Sigmoid colon (tissue), 6 donors: ENCODE measurements at regions not wholly inside any gene's neighbourhood (a gene's known extent, or its start where the extent isn't known, plus 50 kb on each side); places are given as distances from the start of the nearest gene placed in this dataset.

ENCODE experiments used
- DNase-seq: peaks from one replicate; pipeline ENCODE4 v3.0.0-alpha.2; 2019
- H3K27ac ChIP-seq, 4 donors: fragments of 200-600 bp; sonication (generic); one replicate each; pipeline ENCODE4 v1.5.1; 2016 to 2019; ENCODE audit warnings: mild to moderate bottlenecking in 1 of 4
- H3K27me3 ChIP-seq, 3 donors: fragments of 200-600 bp; sonication (generic); one replicate each; pipeline ENCODE4 v1.5.1; 2019; ENCODE audit warnings: mild to moderate bottlenecking in 1 of 3
- H3K36me3 ChIP-seq, 4 donors: fragments of 200-600 bp; sonication (generic); one replicate each; pipeline ENCODE4 v1.5.1; 2016 to 2019
- H3K4me1 ChIP-seq, 4 donors: fragments of 200-600 bp; sonication (generic); one replicate each; pipeline ENCODE4 v1.5.1; 2017 to 2019
- H3K4me3 ChIP-seq, 4 donors: fragments of 200-600 bp; sonication (generic); one replicate each; pipeline ENCODE4 v1.5.1; 2017 to 2019; ENCODE audit warnings: mild to moderate bottlenecking in 2 of 4, moderate library complexity in 1 of 4
- H3K9me3 ChIP-seq, 4 donors: fragments of 200-600 bp in 3 of 4; sonication (generic) in 3 of 4; one replicate each; pipeline versions ENCODE4 v1.5.1 to v1.6.1; 2013 to 2019
- CTCF ChIP-seq, 4 experiments: fragments of 450-650 bp in 3 of 4; fragments of 200-600 bp in 1 of 4; IDR thresholded peaks; one replicate each; pipeline ENCODE4 v1.5.1; 2016 to 2019; ENCODE audit warnings: antibody characterized with exemption in 4 of 4, mild to moderate bottlenecking in 3 of 4, moderate library complexity in 2 of 4
- EP300 ChIP-seq, 4 donors: sonication (generic); formaldehyde crosslinking; IDR thresholded peaks; one replicate each; pipeline ENCODE4 v1.6.1; 2017; ENCODE audit warnings: antibody characterized with exemption in 4 of 4
- POLR2A ChIP-seq, 2 donors: fragments of 450-650 bp; IDR thresholded peaks; one replicate each; pipeline ENCODE4 v1.6.1; 2016; ENCODE audit warnings: antibody characterized with exemption in 2 of 2, mild to moderate bottlenecking in 2 of 2, moderate library complexity in 2 of 2
- POLR2AphosphoS5 ChIP-seq, 4 donors: sonication (generic); formaldehyde crosslinking; IDR thresholded peaks; one replicate each; pipeline ENCODE4 v1.6.1; 2017; ENCODE audit warnings: antibody characterized with exemption in 4 of 4
- WGBS, 2 donors: extraction: QIAGEN DNeasy Blood & Tissue Kit; methylation state at CpG; one replicate each; pipeline ENCODE4 v1.1.7; 2013; 5-methylcytosine and 5-hydroxymethylcytosine counted together
- intact Hi-C: fragments of 100-400 bp; cut with DNase I; formaldehyde crosslinking; loops from one replicate; pipeline ENCODE4 v1.15.1; 2023
- donor health status: healthy with polysubstance abuse.
- donor health status: healthy.

DNA sequence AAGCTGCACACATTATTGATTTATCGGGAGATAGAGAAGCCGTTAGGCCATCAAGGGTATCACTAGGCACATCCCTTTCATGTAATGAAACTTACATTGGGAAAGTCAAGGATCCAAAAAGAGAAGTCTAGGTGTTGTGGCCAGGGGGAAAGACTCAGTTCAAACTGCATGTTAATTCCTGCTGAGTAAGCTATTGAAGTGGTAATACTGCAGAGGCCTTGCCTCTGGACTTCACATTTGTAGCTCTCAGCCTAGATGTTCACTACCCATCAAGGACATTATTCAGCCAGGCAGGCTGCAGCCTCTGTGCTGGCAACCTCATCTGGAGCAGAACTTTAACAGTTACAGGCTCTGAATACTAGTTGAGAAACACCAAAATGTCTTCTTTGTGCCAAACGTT is 2094.5 kb upstream of the AGA start:
- H3K27ac ChIP-seq: no peak overlapping the region
- H3K4me3 ChIP-seq: no peak overlapping the region
- no peak for TF ChIP-seq POLR2AphosphoS5 (IDR thresholded peaks at IDR 0.05)
- no peak for TF ChIP-seq EP300 (IDR thresholded peaks at IDR 0.05)
- TF ChIP-seq CTCF (IDR thresholded peaks at IDR 0.05): no peak
- no peak for TF ChIP-seq POLR2A (IDR thresholded peaks at IDR 0.05)
- WGBS, 2 donors: 69 to 74% methylated on average over 3 of the region's 3 CpGs
- no peak for DNase-seq
- no peaks in the 10 kb centered on the region for H3K4me1 ChIP-seq
- H3K27me3 ChIP-seq: no peaks in the 10 kb centered on the region
- H3K36me3 ChIP-seq: no peaks in the 10 kb centered on the region
- intact Hi-C loops: no loop called here
- H3K9me3 ChIP-seq: no peaks in the 10 kb centered on the region

GRCh38 chr4:179539641-179540040 is 2097.4 kb upstream of the AGA start:
- Histone ChIP-seq H3K27me3 (no peaks in the 10 kb centered on the region), H3K9me3 (peaks cover 0 to 3% (median 0%) of the 10 kb centered on the region in 4 donors), H3K4me1 (no peaks in the 10 kb centered on the region), H3K27ac (no peak overlapping the region), H3K4me3 (no peak overlapping the region), H3K36me3 (no peaks in the 10 kb centered on the region)
- TF ChIP-seq POLR2AphosphoS5 (IDR thresholded peaks at IDR 0.05) (no peak), POLR2A (IDR thresholded peaks at IDR 0.05) (no peak), EP300 (IDR thresholded peaks at IDR 0.05) (no peak), CTCF (IDR thresholded peaks at IDR 0.05) (no peak)
- intact Hi-C loops: no loop called here
- WGBS, 2 donors: 78 to 87% methylated on average over 3 of the region's 3 CpGs
- DNase-seq: no peak

- Histone ChIP-seq H3K4me1 (no peaks in the 10 kb centered on the region), H3K27ac (no peak overlapping the region), H3K27me3 (no peaks in the 10 kb centered on the region), H3K36me3 (no peaks in the 10 kb centered on the region), H3K9me3 (peaks cover 0 to 3% (median 0%) of the 10 kb centered on the region in 4 donors), H3K4me3 (no peak overlapping the region)
- intact Hi-C loops: no loop called here
- DNase-seq: no peak
- 88 to 90% methylated on average over 6 of the region's 6 CpGs for WGBS, 2 donors
- TF ChIP-seq CTCF (IDR thresholded peaks at IDR 0.05) (no peak), POLR2AphosphoS5 (IDR thresholded peaks at IDR 0.05) (no peak), POLR2A (IDR thresholded peaks at IDR 0.05) (no peak), EP300 (IDR thresholded peaks at IDR 0.05) (no peak)
Observed at GRCh38 chr4:179543771-179544170, 2101.5 kb upstream of the AGA start.

DNA sequence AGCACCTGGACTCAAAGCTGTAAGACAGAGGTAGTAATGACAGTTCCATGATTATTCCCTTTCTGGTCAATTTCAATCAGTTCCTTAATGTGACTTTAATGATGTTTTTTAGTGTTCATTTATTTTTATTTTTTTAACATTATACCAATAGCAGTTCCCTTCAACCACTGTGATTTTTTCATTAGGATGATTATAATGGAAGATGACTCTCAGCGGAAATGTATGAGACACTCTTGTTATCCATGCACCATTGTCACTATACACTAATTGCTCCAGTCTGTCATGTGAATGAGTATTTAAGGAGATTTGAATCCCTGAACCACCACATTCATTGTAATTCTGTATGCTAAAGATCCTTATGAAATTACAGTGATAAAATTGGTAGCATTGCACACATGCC is 2102.3 kb upstream of the AGA start:
- Histone ChIP-seq H3K27ac (no peak overlapping the region), H3K4me3 (no peak overlapping the region), H3K36me3 (no peaks in the 10 kb centered on the region), H3K4me1 (no peaks in the 10 kb centered on the region), H3K27me3 (no peaks in the 10 kb centered on the region), H3K9me3 (peaks cover 0 to 3% (median 0%) of the 10 kb centered on the region in 4 donors)
- TF ChIP-seq POLR2A (IDR thresholded peaks at IDR 0.05) (no peak), POLR2AphosphoS5 (IDR thresholded peaks at IDR 0.05) (no peak), EP300 (IDR thresholded peaks at IDR 0.05) (no peak), CTCF (IDR thresholded peaks at IDR 0.05) (no peak)
- intact Hi-C loops: no loop called here
- no peak for DNase-seq
- 94 to 97% methylated on average over 1 of the region's 1 CpG for WGBS, 2 donors

- Histone ChIP-seq H3K4me1 (no peaks in the 10 kb centered on the region), H3K4me3 (no peak overlapping the region), H3K36me3 (no peaks in the 10 kb centered on the region), H3K27me3 (no peaks in the 10 kb centered on the region), H3K27ac (no peak overlapping the region), H3K9me3 (no peaks in the 10 kb centered on the region)
- TF ChIP-seq POLR2AphosphoS5 (IDR thresholded peaks at IDR 0.05) (no peak), CTCF (IDR thresholded peaks at IDR 0.05) (no peak), EP300 (IDR thresholded peaks at IDR 0.05) (no peak), POLR2A (IDR thresholded peaks at IDR 0.05) (no peak)
- WGBS, 2 donors: 82 to 90% methylated on average over 2 of the region's 2 CpGs
- intact Hi-C loops: no loop called here
- DNase-seq: no peak
Observed at GRCh38 chr4:179552131-179552530, 2109.9 kb upstream of the AGA start.
